HG03571 (cell line): ENCODE measurements at regions not wholly inside any gene's neighbourhood (a gene's known extent, or its start where the extent isn't known, plus 50 kb on each side); places are given as distances from the start of the nearest gene placed in this dataset.

ENCODE experiments used
- ATAC-seq: cut with Tn5 transposase; IDR thresholded peaks from one replicate; pipeline ENCODE4 v1.9.1; 2021; ENCODE audit not compliant: unreplicated experiment

- ATAC-seq, result no peak
These were observed 229.7 kb upstream of the RPL38 start for GRCh38 chr17:73973586-73974409.

- ATAC-seq, result no peak
These were observed 228.9 kb upstream of the RPL38 start for GRCh38 chr17:73974536-73974935.

- ATAC-seq, result no peak
These were observed 227.3 kb upstream of the RPL38 start for GRCh38 chr17:73976147-73976546.

GRCh38 chr17:73976676-73977521 lies 226.6 kb upstream of the RPL38 start:
- ATAC-seq, result no peak

GRCh38 chr17:73980517-73980916 lies 223.0 kb upstream of the RPL38 start:
- no peak for ATAC-seq

GRCh38 chr17:73982871-73983270 lies 220.6 kb upstream of the RPL38 start:
- no peak for ATAC-seq

GRCh38 chr17:73983621-73984400 lies 219.7 kb upstream of the RPL38 start:
- ATAC-seq, result no peak

GRCh38 chr17:73984941-73985340 lies 218.5 kb upstream of the RPL38 start:
- no peak for ATAC-seq

- ATAC-seq, result no peak
These were observed 217.9 kb upstream of the RPL38 start for GRCh38 chr17:73985466-73986015.

- no peak for ATAC-seq
These were observed 216.8 kb upstream of the RPL38 start for GRCh38 chr17:73986641-73987177.

- no peak for ATAC-seq
These were observed 216.1 kb upstream of the RPL38 start for GRCh38 chr17:73987395-73987794.

- no peak for ATAC-seq
These were observed 215.5 kb upstream of the RPL38 start for GRCh38 chr17:73987845-73988509.

GRCh38 chr17:73989671-73990070 lies 213.8 kb upstream of the RPL38 start:
- ATAC-seq, result no peak

- ATAC-seq, result no peak
These were observed 213.2 kb upstream of the RPL38 start for GRCh38 chr17:73990290-73990689.

GRCh38 chr17:73991260-73991659 lies 212.2 kb upstream of the RPL38 start:
- ATAC-seq, result no peak

- ATAC-seq, result no peak
These were observed 208.5 kb upstream of the RPL38 start for GRCh38 chr17:73994946-73995345.

- no peak for ATAC-seq
These were observed 206.4 kb upstream of the RPL38 start for GRCh38 chr17:73997059-73997458.

- ATAC-seq, result no peak
These were observed 205.2 kb upstream of the RPL38 start for GRCh38 chr17:73998249-73998648.

- ATAC-seq, result no peak
These were observed 204.5 kb upstream of the RPL38 start for GRCh38 chr17:73998653-73999645.
